ENCODE measurements at regions not wholly inside any gene's neighbourhood (a gene's known extent, or its start where the extent isn't known, plus 50 kb on each side); places are given as distances from the start of the nearest gene placed in this dataset.
A peak's percentile ranks its signal among the peaks of the same experiment; 100 is the strongest.

DNA sequence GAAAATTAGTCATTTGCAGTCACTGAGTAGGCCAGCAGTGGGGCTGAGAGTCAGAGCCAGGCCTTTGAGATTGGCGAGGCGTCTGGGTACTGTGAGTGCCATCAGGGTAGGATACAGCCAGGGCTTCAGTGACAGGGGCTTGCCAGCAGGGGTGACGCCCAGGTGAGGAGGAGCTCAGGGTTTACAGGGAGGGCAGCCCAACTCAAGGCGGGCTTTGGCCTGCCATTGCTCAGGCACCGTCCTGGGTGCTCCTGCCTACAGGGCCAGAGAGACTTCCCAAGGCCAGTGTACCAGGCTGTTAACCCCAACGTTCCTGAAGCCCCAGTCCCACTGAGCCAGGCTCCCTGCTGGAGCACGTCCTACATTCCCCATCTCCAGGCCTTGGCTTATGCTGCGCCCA, 152.0 kb downstream of the FBLN2 start:
- WGBS (ENCODE audit: extremely low coverage, insufficient read length, low lambda C conversion rate): no CpG with 5 or more reads among the region's 8 CpGs
- H3K9ac ChIP-seq (ENCODE audit: extremely low read depth, insufficient read length, low read length): no peak overlapping the region

More for the DNA sequence above, 152.0 kb downstream of the FBLN2 start:
- H3K56ac ChIP-seq (ENCODE audit: insufficient read length, low read depth, low read length): no peak overlapping the region
- no peak overlapping the region for H2BK120ac ChIP-seq (ENCODE audit: low read depth, low read length, poor library complexity, severe bottlenecking)
- H3K9me3 ChIP-seq (ENCODE audit: control insufficient read depth, low read depth, low read length): no peaks in the 10 kb centered on the region
- no peak overlapping the region for H3K4ac ChIP-seq (ENCODE audit: low read depth, low read length)
- DNase-seq: no peak
- H3K23ac ChIP-seq (ENCODE audit: insufficient read length, low read depth, low read length): no peak overlapping the region
- peaks cover 3% of the 10 kb centered on the region for H3K23me2 ChIP-seq (ENCODE audit: insufficient read length, low read depth, low read length, poor library complexity, severe bottlenecking)
- Mint-ChIP-seq H3K4me1 (peaks cover 19 to 28% of the 10 kb centered on the region in 2 experiments), H3K27me3 (ENCODE audit: low read depth) (peaks cover 6% of the 10 kb centered on the region), H3K4me3 (no peak overlapping the region), H3K36me3 (ENCODE audit: insufficient read depth in 1 of 3, low read depth in 3 of 3) (no peaks in the 10 kb centered on the region), H3K27ac (no peak overlapping the region), H3K9me3 (peaks cover 9 to 10% of the 10 kb centered on the region in 2 experiments; a peak in 4 of 5 replicates)
- H4K91ac ChIP-seq (ENCODE audit: insufficient read length, low read depth, low read length): no peak overlapping the region
- H2BK15ac ChIP-seq (ENCODE audit: low read depth, low read length): no peak overlapping the region
- no peaks in the 10 kb centered on the region for H4K20me1 ChIP-seq (ENCODE audit: control insufficient read depth, insufficient read depth, insufficient read length)
- H4K5ac ChIP-seq (ENCODE audit: insufficient read length, low read depth, low read length): no peak overlapping the region
- peak overlapping the region; percentile 43; the same call in 1 of the 2 replicates for H3K14ac ChIP-seq (ENCODE audit: insufficient read depth, low read length)
- no peak overlapping the region for H3K18ac ChIP-seq (ENCODE audit: insufficient read length, low read depth, low read length)
- H3K4me2 ChIP-seq (ENCODE audit: insufficient read depth, insufficient read length, low read length): no peak overlapping the region
- H3T11ph ChIP-seq (ENCODE audit: low read length): no peak overlapping the region
- H3K79me2 ChIP-seq (ENCODE audit: insufficient read depth, low read length): no peaks in the 10 kb centered on the region
- no peak overlapping the region for H2BK5ac ChIP-seq (ENCODE audit: insufficient read length, low read length)
- H3K4me1 ChIP-seq (ENCODE audit: insufficient read depth, low read length): peaks cover 6% of the 10 kb centered on the region; the same call in 1 of the 2 replicates
- no peak overlapping the region for H2AK5ac ChIP-seq (ENCODE audit: insufficient read length, low read length)
- no peak overlapping the region for H2AFZ ChIP-seq (ENCODE audit: low read length)
- no peak overlapping the region for H2BK20ac ChIP-seq (ENCODE audit: low read depth, low read length, poor library complexity, severe bottlenecking)
- no peak overlapping the region for H2BK12ac ChIP-seq (ENCODE audit: insufficient read length, low read depth, low read length)
- H4K8ac ChIP-seq (replicated peaks; ENCODE audit: insufficient read length, low read depth, low read length): no peak overlapping the region
- H3K27me3 ChIP-seq (ENCODE audit: insufficient read depth, low read length): no peaks in the 10 kb centered on the region
- no peak overlapping the region for H3K27ac ChIP-seq (ENCODE audit: insufficient read length, low read depth, low read length)
- TF ChIP-seq, protein P1, sequence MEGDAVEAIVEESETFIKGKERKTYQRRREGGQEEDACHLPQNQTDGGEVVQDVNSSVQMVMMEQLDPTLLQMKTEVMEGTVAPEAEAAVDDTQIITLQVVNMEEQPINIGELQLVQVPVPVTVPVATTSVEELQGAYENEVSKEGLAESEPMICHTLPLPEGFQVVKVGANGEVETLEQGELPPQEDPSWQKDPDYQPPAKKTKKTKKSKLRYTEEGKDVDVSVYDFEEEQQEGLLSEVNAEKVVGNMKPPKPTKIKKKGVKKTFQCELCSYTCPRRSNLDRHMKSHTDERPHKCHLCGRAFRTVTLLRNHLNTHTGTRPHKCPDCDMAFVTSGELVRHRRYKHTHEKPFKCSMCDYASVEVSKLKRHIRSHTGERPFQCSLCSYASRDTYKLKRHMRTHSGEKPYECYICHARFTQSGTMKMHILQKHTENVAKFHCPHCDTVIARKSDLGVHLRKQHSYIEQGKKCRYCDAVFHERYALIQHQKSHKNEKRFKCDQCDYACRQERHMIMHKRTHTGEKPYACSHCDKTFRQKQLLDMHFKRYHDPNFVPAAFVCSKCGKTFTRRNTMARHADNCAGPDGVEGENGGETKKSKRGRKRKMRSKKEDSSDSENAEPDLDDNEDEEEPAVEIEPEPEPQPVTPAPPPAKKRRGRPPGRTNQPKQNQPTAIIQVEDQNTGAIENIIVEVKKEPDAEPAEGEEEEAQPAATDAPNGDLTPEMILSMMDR (conservative IDR thresholded peaks at IDR 0.05): no peak
- H3K79me1 ChIP-seq (ENCODE audit: insufficient read depth, low read depth, low read length, poor library complexity, severe bottlenecking): no peaks in the 10 kb centered on the region

Measured in H9 (cell line).